Panc1 (cell line): ENCODE measurements at regions not wholly inside any gene's neighbourhood (a gene's known extent, or its start where the extent isn't known, plus 50 kb on each side); places are given as distances from the start of the nearest gene placed in this dataset.

Experiments used
- ATAC-seq: fragments of 200-7000 bp; cut with Tn5 transposase; 2 replicates; pipeline ENCODE4 v1.9.1; 2020; ENCODE audit warnings: mild to moderate bottlenecking, moderate library complexity
- BruUV-seq: library from RNA; stranded (reverse); fragments of 400-500 nt; replicated peaks from 2 replicates; lab custom pipeline; 2021; lab: Mats Ljungman, UMichigan
- CTCF ChIA-PET: fragments of 300-600 bp; sonication (Branson Sonifier 250); formaldehyde crosslinking; loops from one replicate; lab custom pipeline; 2022; ENCODE audit warnings: antibody characterized with exemption; lab: Charles Lee
- POLR2A ChIA-PET: fragments of 300-600 bp; sonication (Branson Sonifier 250); formaldehyde crosslinking; loops from one replicate; lab custom pipeline; 2022; ENCODE audit warnings: antibody characterized with exemption; lab: Charles Lee
- DNase-seq: peaks from one replicate; pipeline ENCODE4 v3.0.0-alpha.2; 2010; ENCODE audit warnings: low read depth, low spot score
- H3K27ac ChIP-seq: 2 replicates; pipeline ENCODE4 v1.5.1; 2011; ENCODE audit warnings: mild to moderate bottlenecking, low read length, inconsistent platforms
- H3K27me3 ChIP-seq: fragments of 200-500 bp; sonication (Bioruptor generic); 2 replicates; pipeline ENCODE4 v1.6.0; 2014; ENCODE audit warnings: low read length, inconsistent platforms; ENCODE audit not compliant: control insufficient read depth, insufficient read depth
- H3K36me3 ChIP-seq: fragments of 200-500 bp; sonication (Bioruptor generic); 2 replicates; pipeline ENCODE4 v1.5.1; 2014; ENCODE audit warnings: inconsistent platforms, mild to moderate bottlenecking, low read length, moderate library complexity; ENCODE audit not compliant: control insufficient read depth, insufficient read depth
- H3K4me1 ChIP-seq: 2 replicates; pipeline ENCODE4 v1.5.1; 2011; ENCODE audit warnings: inconsistent platforms, mild to moderate bottlenecking, low read length, moderate library complexity; ENCODE audit not compliant: control insufficient read depth, insufficient read depth
- H3K4me3 ChIP-seq, 2 experiments: 2 replicates each; pipeline ENCODE4 v1.5.1; 2011 to 2012; ENCODE audit warnings: low read depth in 2 of 2, low read length in 2 of 2, mild to moderate bottlenecking in 2 of 2, inconsistent platforms in 1 of 2, moderate library complexity in 1 of 2
- H3K9me3 ChIP-seq: fragments of 200-500 bp; sonication (Bioruptor generic); 2 replicates; pipeline ENCODE4 v1.5.1; 2014; ENCODE audit warnings: low read depth, mild to moderate bottlenecking, inconsistent platforms, low read length, moderate library complexity; ENCODE audit not compliant: control insufficient read depth, insufficient read depth
- CTCF ChIP-seq: fragments of 450-650 bp; IDR thresholded peaks from 2 replicates; pipeline ENCODE4 v1.5.1; 2017; ENCODE audit warnings: mild to moderate bottlenecking
- POLR2AphosphoS5 ChIP-seq: IDR thresholded peaks from 2 replicates; pipeline ENCODE4 v1.6.1; 2012; ENCODE audit warnings: mild to moderate bottlenecking, low read depth, low read length, moderate library complexity
- REST ChIP-seq, 2 experiments: IDR thresholded peaks; 2 replicates each; pipeline ENCODE4 v1.6.1; 2011 to 2012; ENCODE audit warnings: low read depth in 2 of 2, control low read depth in 1 of 2, low read length in 1 of 2, mild to moderate bottlenecking in 1 of 2, moderate library complexity in 1 of 2; ENCODE audit not compliant: insufficient read depth in 1 of 2
- SIN3A ChIP-seq: IDR thresholded peaks from 2 replicates; pipeline ENCODE4 v1.6.1; 2012; ENCODE audit warnings: low read depth, mild to moderate bottlenecking, low read length, moderate library complexity, borderline replicate concordance; ENCODE audit not compliant: insufficient read depth
- TCF7L2 ChIP-seq: IDR thresholded peaks from 2 replicates; pipeline ENCODE4 v1.6.1; 2011; ENCODE audit warnings: mild to moderate bottlenecking, low read depth, low read length, inconsistent platforms
- in situ Hi-C: cut with HindIII; loops from 2 replicates; pipeline ENCODE4 v1.10.0; 2016; ENCODE audit warnings: low sequenced_read_pairs, low pct_unique_long_range_greater_than_20kb
- intact Hi-C: fragments of 100-400 bp; cut with micrococcal nuclease; formaldehyde crosslinking; loops from one replicate; pipeline ENCODE4 v1.10.0; 2022; ENCODE audit not compliant: unreplicated experiment

GRCh38 chr3:117018655-117019054 lies 309.1 kb downstream of the TUSC7 start:
- TF ChIP-seq SIN3A (no peak), CTCF (no peak), TCF7L2 (no peak), REST (IDR thresholded peaks at IDR 0.05; ENCODE audit: insufficient read depth in 1 of 2, low read depth in 2 of 2, low read length in 1 of 2) (no peak), POLR2AphosphoS5 (no peak)
- in situ Hi-C loops: no loop called here
- ChIA-PET CTCF (interaction anchor here (0.6 to 1.5 kb wide), 3 partner anchors 246 to 507 kb away, joined by 3 to 4 read pairs (median 4); no protein-coding TSS in a partner anchor), POLR2A (no interaction called here)
- Histone ChIP-seq H3K9me3 (no peaks in the 10 kb centered on the region), H3K4me3 (no peak overlapping the region), H3K27me3 (peaks cover 7% of the 10 kb centered on the region), H3K36me3 (no peaks in the 10 kb centered on the region), H3K4me1 (peaks cover 3% of the 10 kb centered on the region; the same call in 1 of the 2 replicates), H3K27ac (no peak overlapping the region)
- intact Hi-C loops: loop anchor here (5.0 to 10.0 kb wide), 5 partner anchors 336 to 1799 kb away; no protein-coding TSS in a partner anchor
- BruUV-seq: no TSS peak
- DNase-seq (no peak), ATAC-seq (no peak)

- POLR2A ChIA-PET: no interaction called here
- Histone ChIP-seq H3K4me3 (peak overlapping the region in 1 of 2 experiments; percentile 17; a peak in 1 of 4 replicates), H3K36me3 (no peaks in the 10 kb centered on the region), H3K9me3 (no peaks in the 10 kb centered on the region), H3K27ac (no peak overlapping the region), H3K27me3 (peaks cover 5% of the 10 kb centered on the region), H3K4me1 (peaks cover 3% of the 10 kb centered on the region; the same call in 1 of the 2 replicates)
- BruUV-seq: no TSS peak
- ATAC-seq: peak; percentile 93
- intact Hi-C loops: loop anchor here (5.0 to 10.0 kb wide), 5 partner anchors 336 to 1798 kb away; no protein-coding TSS in a partner anchor
- TF ChIP-seq CTCF: peak; percentile 89
- TF ChIP-seq REST (IDR thresholded peaks at IDR 0.05; ENCODE audit: insufficient read depth in 1 of 2, low read depth in 2 of 2, low read length in 1 of 2): no peak
- TF ChIP-seq POLR2AphosphoS5: no peak
- DNase-seq: peak; percentile 51
- CTCF ChIA-PET: interaction anchor here (0.6 to 1.5 kb wide), 3 partner anchors 245 to 506 kb away, joined by 3 to 4 read pairs (median 4); no protein-coding TSS in a partner anchor
- in situ Hi-C loops: no loop called here
These were observed 309.6 kb downstream of the TUSC7 start for GRCh38 chr3:117019082-117019713.
